Upper lobe of left lung (tissue), 6 donors: ENCODE measurements at regions not wholly inside any gene's neighbourhood (a gene's known extent, or its start where the extent isn't known, plus 50 kb on each side); places are given as distances from the start of the nearest gene placed in this dataset.
"Not testable (repeated sequence)": the region's sequence is repeated elsewhere in the genome, so short reads cannot be mapped to it uniquely, and the experiment has no call there.

ENCODE experiments used
- ATAC-seq, 2 donors: fragments of 200-7000 bp; cut with Tn5 transposase; one replicate each; pipeline ENCODE4 v1.9.1; 2022; ENCODE audit warnings: mild to moderate bottlenecking in 2 of 2, moderate library complexity in 2 of 2; ENCODE audit not compliant: low FRiP score in 2 of 2
- DNase-seq, 2 donors: peaks; one replicate each; pipeline ENCODE4 v3.0.0-alpha.2; 2019 to 2020
- H3K27ac ChIP-seq, 4 donors: fragments of 200-600 bp; sonication (generic); one replicate each; pipeline ENCODE4 v1.5.1; 2016 to 2019
- H3K27me3 ChIP-seq, 4 donors: fragments of 200-600 bp; sonication (generic); one replicate each; pipeline ENCODE4 v1.5.1; 2017 to 2019
- H3K36me3 ChIP-seq, 4 donors: fragments of 200-600 bp; sonication (generic); one replicate each; pipeline ENCODE4 v1.5.1; 2016 to 2019
- H3K4me1 ChIP-seq, 4 donors: fragments of 200-600 bp; sonication (generic); one replicate each; pipeline ENCODE4 v1.5.1; 2018 to 2019
- H3K4me3 ChIP-seq, 4 donors: fragments of 200-600 bp; sonication (generic); one replicate each; pipeline ENCODE4 v1.5.1; 2017 to 2019; ENCODE audit warnings: mild to moderate bottlenecking in 2 of 4, moderate library complexity in 1 of 4
- H3K9me3 ChIP-seq, 4 donors: fragments of 200-600 bp; sonication (generic); one replicate each; pipeline ENCODE4 v1.5.1; 2018 to 2019
- CTCF ChIP-seq, 6 experiments: fragments of 450-650 bp in 4 of 6; fragments of 200-600 bp in 2 of 6; sonication (generic) in 2 of 6; IDR thresholded peaks; one replicate each; pipeline ENCODE4 v1.5.1; 2016 to 2019; ENCODE audit warnings: antibody characterized with exemption in 6 of 6
- EP300 ChIP-seq, 4 donors: sonication (generic); formaldehyde crosslinking; IDR thresholded peaks; one replicate each; pipeline ENCODE4 v1.5.1; 2017; ENCODE audit warnings: antibody characterized with exemption in 4 of 4, control low read depth in 2 of 4
- POLR2A ChIP-seq, 4 donors: fragments of 450-650 bp; IDR thresholded peaks; one replicate each; pipeline ENCODE4 v1.5.1; 2016 to 2017; ENCODE audit warnings: antibody characterized with exemption in 4 of 4, mild to moderate bottlenecking in 2 of 4
- POLR2AphosphoS5 ChIP-seq, 2 donors: sonication (generic); formaldehyde crosslinking; IDR thresholded peaks; one replicate each; pipeline ENCODE4 v1.5.1; 2017; ENCODE audit warnings: antibody characterized with exemption in 2 of 2
- WGBS, 2 donors: methylation state at CpG; one replicate each; pipeline ENCODE4 v1.1.5; 2017 to 2018; 5-methylcytosine and 5-hydroxymethylcytosine counted together
- donor health status: DM: no; HTN: no; CAD: no; lungs with moderate emphysema.
- donor health status: DM: no; HTN: yes; CAD: no; lungs with severe emphysema.

GRCh38 chr22:25475257-25476022 lies 89.0 kb upstream of the GRK3 start:
- Histone ChIP-seq H3K9me3 (no peaks in the 10 kb centered on the region), H3K27me3 (no peaks in the 10 kb centered on the region), H3K4me3 (peak overlapping the region in 1 of 4 donors; percentile 7), H3K4me1 (peaks cover 8 to 15% (median 11%) of the 10 kb centered on the region in 4 donors), H3K27ac (no peak overlapping the region), H3K36me3 (no peaks in the 10 kb centered on the region)
- no peak for TF ChIP-seq POLR2AphosphoS5 (IDR thresholded peaks at IDR 0.05)
- DNase-seq (peak in 1 of 2 donors; percentile 22), ATAC-seq (no peak)
- WGBS, 2 donors, result 38 to 42% methylated on average over 16 of the region's 16 CpGs

- H3K4me3 ChIP-seq, result no peak overlapping the region
- DNase-seq, result no peak
- ATAC-seq, result no peak
- no peak overlapping the region for H3K27ac ChIP-seq
- H3K4me1 ChIP-seq, result peaks cover 8 to 15% (median 11%) of the 10 kb centered on the region in 4 donors
- H3K27me3 ChIP-seq, result no peaks in the 10 kb centered on the region
- 86 to 93% methylated on average over 3 of the region's 3 CpGs for WGBS, 2 donors
- H3K9me3 ChIP-seq, result no peaks in the 10 kb centered on the region
- TF ChIP-seq POLR2A (IDR thresholded peaks at IDR 0.05) (no peak), EP300 (IDR thresholded peaks at IDR 0.05) (no peak), CTCF (IDR thresholded peaks at IDR 0.05) (no peak), POLR2AphosphoS5 (IDR thresholded peaks at IDR 0.05) (no peak)
- H3K36me3 ChIP-seq, result peaks cover 0 to 10% (median 2%) of the 10 kb centered on the region in 4 donors
These were observed 87.1 kb upstream of the GRK3 start for GRCh38 chr22:25477358-25477757.

DNA sequence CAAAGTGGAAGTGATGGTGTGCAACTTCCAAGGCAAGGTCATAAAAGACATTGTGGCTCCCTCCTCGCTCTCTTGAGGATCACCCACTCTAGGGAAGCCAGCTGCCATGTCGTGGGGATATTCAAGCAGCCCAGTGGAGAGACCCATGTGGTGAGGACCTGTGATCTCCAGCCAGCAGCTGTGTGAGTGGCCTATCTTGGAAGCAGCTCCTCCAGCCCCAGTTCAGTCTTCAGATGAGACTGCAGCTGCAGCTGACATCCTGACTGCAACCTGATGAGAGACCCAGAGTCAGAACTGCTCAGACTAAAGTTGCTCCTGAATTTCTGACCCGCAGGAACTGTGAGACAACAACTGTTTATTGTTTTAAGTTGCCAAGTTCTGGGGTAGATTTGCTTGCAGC lies 86.4 kb upstream of the GRK3 start:
- peaks cover 0 to 11% (median 2%) of the 10 kb centered on the region in 4 donors for H3K36me3 ChIP-seq
- no peak overlapping the region for H3K27ac ChIP-seq
- DNase-seq (no peak), ATAC-seq (no peak)
- H3K9me3 ChIP-seq, result no peaks in the 10 kb centered on the region
- H3K4me3 ChIP-seq, result no peak overlapping the region
- H3K27me3 ChIP-seq, result no peaks in the 10 kb centered on the region
- H3K4me1 ChIP-seq, result peaks cover 8 to 15% (median 11%) of the 10 kb centered on the region in 4 donors
- TF ChIP-seq CTCF (IDR thresholded peaks at IDR 0.05) (no peak), POLR2A (IDR thresholded peaks at IDR 0.05) (no peak), POLR2AphosphoS5 (IDR thresholded peaks at IDR 0.05) (no peak), EP300 (IDR thresholded peaks at IDR 0.05) (no peak)
- 93 to 96% methylated on average over 3 of the region's 3 CpGs for WGBS, 2 donors

DNA sequence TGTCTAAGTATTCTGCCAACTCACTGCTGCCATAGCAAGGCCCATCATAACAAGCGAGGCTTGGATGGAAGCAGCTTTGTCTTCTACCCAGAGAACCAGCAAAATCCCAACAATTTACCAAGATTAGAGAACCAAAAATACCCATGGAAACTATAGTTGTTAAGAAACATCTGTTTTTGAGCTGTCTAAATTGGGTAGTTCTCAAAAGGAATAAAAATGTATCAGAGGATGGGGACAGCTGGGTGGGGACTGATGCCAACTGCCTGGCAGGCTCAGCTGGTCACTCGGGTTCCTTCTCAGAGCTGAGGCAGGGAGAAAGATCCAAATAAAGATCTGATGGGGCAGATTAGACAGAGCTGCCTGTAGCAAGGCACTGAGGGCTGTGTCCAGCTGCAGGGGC lies 85.9 kb upstream of the GRK3 start:
- H3K4me3 ChIP-seq, result no peak overlapping the region
- H3K9me3 ChIP-seq, result no peaks in the 10 kb centered on the region
- WGBS, 2 donors, result 67 to 68% methylated on average over 2 of the region's 2 CpGs
- H3K36me3 ChIP-seq, result peaks cover 0 to 14% (median 2%) of the 10 kb centered on the region in 4 donors
- DNase-seq, result no peak
- H3K27me3 ChIP-seq, result no peaks in the 10 kb centered on the region
- H3K27ac ChIP-seq, result no peak overlapping the region
- peaks cover 8 to 15% (median 11%) of the 10 kb centered on the region in 4 donors for H3K4me1 ChIP-seq
- ATAC-seq, result no peak
- TF ChIP-seq POLR2AphosphoS5 (IDR thresholded peaks at IDR 0.05) (no peak), CTCF (IDR thresholded peaks at IDR 0.05) (no peak), POLR2A (IDR thresholded peaks at IDR 0.05) (no peak), EP300 (IDR thresholded peaks at IDR 0.05) (no peak)

GRCh38 chr22:25480868-25481267 lies 83.6 kb upstream of the GRK3 start:
- not testable (repeated sequence) for H3K4me1 ChIP-seq, H3K4me3 ChIP-seq, H3K27me3 ChIP-seq, ATAC-seq, DNase-seq, H3K9me3 ChIP-seq, H3K27ac ChIP-seq
- H3K36me3 ChIP-seq, result peaks cover 0 to 29% (median 2%) of the 10 kb centered on the region in 4 donors
- WGBS, 2 donors, result 88 to 93% methylated on average over 5 of the region's 5 CpGs
